Lower lobe of right lung (tissue), 2 donors: ENCODE measurements at regions not wholly inside any gene's neighbourhood (a gene's known extent, or its start where the extent isn't known, plus 50 kb on each side); places are given as distances from the start of the nearest gene placed in this dataset.

Source experiments
- ATAC-seq, 2 donors: fragments of 200-7000 bp; cut with Tn5 transposase; one replicate each; pipeline ENCODE4 v1.9.1; 2020 to 2022; ENCODE audit warnings: mild to moderate bottlenecking in 2 of 2, moderate library complexity in 2 of 2
- DNase-seq: peaks from one replicate; pipeline ENCODE4 v3.0.0-alpha.2; 2020
- H3K27ac ChIP-seq: fragments of 200-600 bp; one replicate; pipeline ENCODE4 v1.8.0; 2022
- H3K27me3 ChIP-seq: fragments of 200-600 bp; one replicate; pipeline ENCODE4 v1.8.0; 2022; ENCODE audit warnings: low read depth
- H3K36me3 ChIP-seq: fragments of 200-600 bp; one replicate; pipeline ENCODE4 v1.8.0; 2022; ENCODE audit warnings: mild to moderate bottlenecking
- H3K4me1 ChIP-seq: fragments of 200-600 bp; one replicate; pipeline ENCODE4 v1.8.0; 2022
- H3K4me3 ChIP-seq: fragments of 200-600 bp; one replicate; pipeline ENCODE4 v1.8.0; 2022; ENCODE audit warnings: mild to moderate bottlenecking
- H3K9me3 ChIP-seq: fragments of 200-600 bp; one replicate; pipeline ENCODE4 v1.8.0; 2022
- CTCF ChIP-seq: fragments of 200-600 bp; IDR thresholded peaks from one replicate; pipeline ENCODE4 v1.8.0; 2022; ENCODE audit warnings: antibody characterized with exemption, mild to moderate bottlenecking
- intact Hi-C: fragments of 100-400 bp; cut with DNase I; formaldehyde crosslinking; loops from one replicate; pipeline ENCODE4 v1.11.0; 2022
- donor health status: DM: no; HTN: yes; CAD: no; lungs with severe emphysema.

- Histone ChIP-seq H3K36me3 (no peaks in the 10 kb centered on the region), H3K27me3 (no peaks in the 10 kb centered on the region), H3K9me3 (peaks cover 5% of the 10 kb centered on the region), H3K4me1 (no peaks in the 10 kb centered on the region), H3K4me3 (no peak overlapping the region), H3K27ac (no peak overlapping the region)
- no peak for ATAC-seq
- no peak for DNase-seq
- intact Hi-C loops: no loop called here
- no peak for TF ChIP-seq CTCF
Measured at GRCh38 chr3:165507576-165507975, 311.4 kb upstream of the SLITRK3 start.

- Histone ChIP-seq H3K9me3 (peaks cover 5% of the 10 kb centered on the region), H3K4me1 (no peaks in the 10 kb centered on the region), H3K4me3 (no peak overlapping the region), H3K27me3 (no peaks in the 10 kb centered on the region), H3K36me3 (no peaks in the 10 kb centered on the region), H3K27ac (no peak overlapping the region)
- ATAC-seq (no peak), DNase-seq (no peak)
- no peak for TF ChIP-seq CTCF
- intact Hi-C loops: no loop called here
Measured at GRCh38 chr3:165507060-165507459, 310.9 kb upstream of the SLITRK3 start.

DNA sequence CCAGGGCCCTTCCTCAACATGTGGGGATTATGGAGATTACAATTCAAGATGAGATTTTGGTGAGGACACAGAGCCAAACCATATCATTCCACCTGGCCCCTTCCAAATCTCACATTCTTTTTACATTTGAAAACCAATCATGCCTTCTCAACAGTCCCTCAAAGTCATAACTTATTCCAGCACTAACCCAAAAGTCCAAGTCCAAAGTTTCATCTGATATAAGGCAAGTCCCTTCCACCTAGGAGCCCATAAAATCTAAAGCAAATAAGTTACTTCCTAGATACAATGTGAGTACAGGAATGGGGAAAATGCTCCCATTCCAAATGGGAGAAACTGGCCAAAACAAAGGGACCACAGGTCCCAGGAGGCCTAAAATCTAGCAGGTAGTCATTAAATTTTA, 309.5 kb upstream of the SLITRK3 start:
- H3K36me3 ChIP-seq: no peaks in the 10 kb centered on the region
- no peak for ATAC-seq
- DNase-seq: no peak
- intact Hi-C loops: no loop called here
- H3K27me3 ChIP-seq: no peaks in the 10 kb centered on the region
- no peak overlapping the region for H3K4me3 ChIP-seq
- H3K9me3 ChIP-seq: peaks cover 5% of the 10 kb centered on the region
- TF ChIP-seq CTCF: no peak
- no peak overlapping the region for H3K27ac ChIP-seq
- H3K4me1 ChIP-seq: no peaks in the 10 kb centered on the region

DNA sequence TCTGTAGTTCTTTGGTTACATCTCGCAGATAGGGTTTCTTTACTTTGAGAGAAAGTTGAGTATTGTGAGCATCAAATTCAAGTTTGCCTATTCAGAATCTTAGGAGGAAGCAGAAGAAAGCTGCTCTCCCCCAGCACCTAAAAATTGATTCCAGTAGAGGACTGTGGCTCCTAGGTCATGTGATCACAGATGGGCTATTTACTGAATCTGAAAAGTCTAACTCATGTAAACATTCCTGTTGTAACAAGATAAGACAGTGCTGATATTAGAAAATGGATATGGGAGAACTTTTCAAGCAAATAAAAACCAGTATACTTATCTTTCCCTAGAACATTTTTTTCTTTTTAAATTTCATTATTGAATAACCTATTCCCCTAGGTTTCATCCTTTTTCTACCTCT, 308.4 kb upstream of the SLITRK3 start:
- no peaks in the 10 kb centered on the region for H3K4me1 ChIP-seq
- H3K36me3 ChIP-seq: no peaks in the 10 kb centered on the region
- DNase-seq: no peak
- H3K27ac ChIP-seq: no peak overlapping the region
- H3K9me3 ChIP-seq: peaks cover 5% of the 10 kb centered on the region
- no peak overlapping the region for H3K4me3 ChIP-seq
- intact Hi-C loops: no loop called here
- no peaks in the 10 kb centered on the region for H3K27me3 ChIP-seq
- TF ChIP-seq CTCF: no peak
- no peak for ATAC-seq

- Histone ChIP-seq H3K27me3 (no peaks in the 10 kb centered on the region), H3K27ac (no peak overlapping the region), H3K4me3 (no peak overlapping the region), H3K9me3 (peaks cover 5% of the 10 kb centered on the region), H3K4me1 (no peaks in the 10 kb centered on the region), H3K36me3 (no peaks in the 10 kb centered on the region)
- TF ChIP-seq CTCF: no peak
- DNase-seq (no peak), ATAC-seq (no peak)
- intact Hi-C loops: no loop called here
Measured at GRCh38 chr3:165503825-165504224, 307.6 kb upstream of the SLITRK3 start.

GRCh38 chr3:165503346-165503745, 307.2 kb upstream of the SLITRK3 start:
- Histone ChIP-seq H3K9me3 (peaks cover 5% of the 10 kb centered on the region), H3K27me3 (no peaks in the 10 kb centered on the region), H3K4me3 (no peak overlapping the region), H3K27ac (no peak overlapping the region), H3K4me1 (no peaks in the 10 kb centered on the region), H3K36me3 (no peaks in the 10 kb centered on the region)
- DNase-seq: no peak
- intact Hi-C loops: no loop called here
- ATAC-seq: no peak
- no peak for TF ChIP-seq CTCF
